ENCODE measurements at regions not wholly inside any gene's neighbourhood (a gene's known extent, or its start where the extent isn't known, plus 50 kb on each side); places are given as distances from the start of the nearest gene placed in this dataset.

GRCh38 chr2:239609607-239610310, 208.9 kb upstream of the HDAC4 start:
- no peak for ATAC-seq

More at GRCh38 chr2:239609607-239610310, 208.9 kb upstream of the HDAC4 start:
- Histone ChIP-seq H3K79me2 (replicated peaks; ENCODE audit: insufficient read depth) (no peaks in the 10 kb centered on the region), H3F3A (replicated peaks; ENCODE audit: low read depth) (no peaks in the 10 kb centered on the region), H3K27ac (ENCODE audit: low read depth) (no peak overlapping the region), H2AFZ (no peak overlapping the region), H3K4me3 (no peak overlapping the region), H3K4me1 (ENCODE audit: insufficient read depth) (no peaks in the 10 kb centered on the region), H3K36me3 (ENCODE audit: insufficient read depth) (no peaks in the 10 kb centered on the region), H3K27me3 (ENCODE audit: insufficient read depth) (no peaks in the 10 kb centered on the region), H3K9me2 (ENCODE audit: insufficient read depth) (peaks cover 5% of the 10 kb centered on the region; the same call in 1 of the 2 replicates), H4K20me1 (replicated peaks; ENCODE audit: insufficient read depth) (no peaks in the 10 kb centered on the region), H3K4me2 (no peak overlapping the region)
- peaks cover 6% of the 10 kb centered on the region; the same call in 2 of the 3 replicates for H3K4me1 Mint-ChIP-seq
- H3K4me3 Mint-ChIP-seq: no peak overlapping the region
- DNase-seq (ENCODE audit: low spot score): no peak
- H3K27ac Mint-ChIP-seq: no peak overlapping the region
- peaks cover 5% of the 10 kb centered on the region for H3K27me3 Mint-ChIP-seq (ENCODE audit: insufficient read depth, low read depth, poor library complexity)
- TF ChIP-seq EZH2 (IDR thresholded peaks at IDR 0.05; ENCODE audit: low read depth, unreplicated experiment) (no peak), CREB1 (CRISPR knock-in tag; IDR thresholded peaks at IDR 0.05; ENCODE audit: low read depth) (no peak), ZNF462 (CRISPR knock-in tag; IDR thresholded peaks at IDR 0.05) (no peak), POLR2AphosphoS5 (IDR thresholded peaks at IDR 0.05; ENCODE audit: low read depth) (no peak), EZH2phosphoT487 (IDR thresholded peaks at IDR 0.05; ENCODE audit: unreplicated experiment) (no peak), ETS1 (IDR thresholded peaks at IDR 0.05) (no peak), STAT1 (IDR thresholded peaks at IDR 0.05; ENCODE audit: unreplicated experiment) (no peak), ZNF114 (CRISPR knock-in tag; IDR thresholded peaks at IDR 0.05) (no peak), NANOG (IDR thresholded peaks at IDR 0.05; ENCODE audit: borderline replicate concordance) (no peak), CTCF (conservative IDR thresholded peaks at IDR 0.05; ENCODE audit: low read depth in 2 of 2) (no peak), JUNB (IDR thresholded peaks at IDR 0.05; ENCODE audit: unreplicated experiment) (no peak), REST (IDR thresholded peaks at IDR 0.05; ENCODE audit: unreplicated experiment) (no peak)
- no peaks in the 10 kb centered on the region; the same call in 2 of the 3 replicates for H3K9me3 Mint-ChIP-seq
- no peaks in the 10 kb centered on the region for H3K36me3 Mint-ChIP-seq (ENCODE audit: low read depth)
